ENCODE measurements at regions not wholly inside any gene's neighbourhood (a gene's known extent, or its start where the extent isn't known, plus 50 kb on each side); places are given as distances from the start of the nearest gene placed in this dataset.

GRCh38 chr11:70733327-70734325, 335.3 kb downstream of the CTTN start:
- in situ Hi-C loops (cut with HindIII; ENCODE audit: low sequenced_read_pairs), result loop anchor here (25.0 kb wide), 1 partner anchor 221 kb away; no protein-coding TSS in a partner anchor

- in situ Hi-C loops (cut with HindIII; ENCODE audit: low sequenced_read_pairs), result loop anchor here (25.0 kb wide), 1 partner anchor 222 kb away; no protein-coding TSS in a partner anchor
Observed at GRCh38 chr11:70734379-70734778, 336.1 kb downstream of the CTTN start.

- in situ Hi-C loops (cut with HindIII; ENCODE audit: low sequenced_read_pairs), result loop anchor here (25.0 kb wide), 1 partner anchor 223 kb away; no protein-coding TSS in a partner anchor
Observed at GRCh38 chr11:70734911-70735310, 336.6 kb downstream of the CTTN start.

GRCh38 chr11:70735976-70736375, 337.6 kb downstream of the CTTN start:
- in situ Hi-C loops (cut with HindIII; ENCODE audit: low sequenced_read_pairs), result loop anchor here (25.0 kb wide), 1 partner anchor 224 kb away; no protein-coding TSS in a partner anchor

GRCh38 chr11:70736461-70736860, 338.1 kb downstream of the CTTN start:
- in situ Hi-C loops (cut with HindIII; ENCODE audit: low sequenced_read_pairs), result loop anchor here (25.0 kb wide), 1 partner anchor 224 kb away; no protein-coding TSS in a partner anchor

GRCh38 chr11:70736937-70737640, 338.8 kb downstream of the CTTN start:
- in situ Hi-C loops (cut with HindIII; ENCODE audit: low sequenced_read_pairs), result loop anchor here (25.0 kb wide), 1 partner anchor 225 kb away; no protein-coding TSS in a partner anchor

GRCh38 chr11:70737816-70738630, 339.7 kb downstream of the CTTN start:
- in situ Hi-C loops (cut with HindIII; ENCODE audit: low sequenced_read_pairs), result loop anchor here (25.0 kb wide), 1 partner anchor 226 kb away; no protein-coding TSS in a partner anchor

- in situ Hi-C loops (cut with HindIII; ENCODE audit: low sequenced_read_pairs), result loop anchor here (25.0 kb wide), 1 partner anchor 226 kb away; no protein-coding TSS in a partner anchor
Observed at GRCh38 chr11:70738661-70739060, 340.3 kb downstream of the CTTN start.

GRCh38 chr11:70739091-70739490, 340.8 kb downstream of the CTTN start:
- in situ Hi-C loops (cut with HindIII; ENCODE audit: low sequenced_read_pairs), result loop anchor here (25.0 kb wide), 1 partner anchor 227 kb away; no protein-coding TSS in a partner anchor

GRCh38 chr11:70739811-70740487, 341.6 kb downstream of the CTTN start:
- in situ Hi-C loops (cut with HindIII; ENCODE audit: low sequenced_read_pairs), result loop anchor here (10.0 to 25.0 kb wide), 2 partner anchors 95 to 228 kb away; no protein-coding TSS in a partner anchor

- in situ Hi-C loops (cut with HindIII; ENCODE audit: low sequenced_read_pairs), result loop anchor here (10.0 to 25.0 kb wide), 2 partner anchors 96 to 228 kb away; no protein-coding TSS in a partner anchor
Observed at GRCh38 chr11:70740488-70740851, 342.1 kb downstream of the CTTN start.

GRCh38 chr11:70741085-70741484, 342.8 kb downstream of the CTTN start:
- in situ Hi-C loops (cut with HindIII; ENCODE audit: low sequenced_read_pairs), result loop anchor here (10.0 to 25.0 kb wide), 2 partner anchors 96 to 229 kb away; no protein-coding TSS in a partner anchor

- in situ Hi-C loops (cut with HindIII; ENCODE audit: low sequenced_read_pairs), result loop anchor here (10.0 to 25.0 kb wide), 2 partner anchors 98 to 230 kb away; no protein-coding TSS in a partner anchor
Observed at GRCh38 chr11:70742553-70743291, 344.4 kb downstream of the CTTN start.

- in situ Hi-C loops (cut with HindIII; ENCODE audit: low sequenced_read_pairs), result loop anchor here (10.0 to 25.0 kb wide), 2 partner anchors 99 to 231 kb away; no protein-coding TSS in a partner anchor
Observed at GRCh38 chr11:70743329-70743728, 345.0 kb downstream of the CTTN start.

- in situ Hi-C loops (cut with HindIII; ENCODE audit: low sequenced_read_pairs), result loop anchor here (10.0 to 25.0 kb wide), 2 partner anchors 99 to 232 kb away; no protein-coding TSS in a partner anchor
Observed at GRCh38 chr11:70743941-70744351, 345.6 kb downstream of the CTTN start.

- in situ Hi-C loops (cut with HindIII; ENCODE audit: low sequenced_read_pairs), result loop anchor here (10.0 to 25.0 kb wide), 2 partner anchors 100 to 232 kb away; no protein-coding TSS in a partner anchor
Observed at GRCh38 chr11:70744396-70745185, 346.3 kb downstream of the CTTN start.

GRCh38 chr11:70745451-70745850, 347.1 kb downstream of the CTTN start:
- in situ Hi-C loops (cut with HindIII; ENCODE audit: low sequenced_read_pairs), result loop anchor here (10.0 to 25.0 kb wide), 2 partner anchors 101 to 233 kb away; no protein-coding TSS in a partner anchor
